Panc1 (cell line): ENCODE measurements at regions not wholly inside any gene's neighbourhood (a gene's known extent, or its start where the extent isn't known, plus 50 kb on each side); places are given as distances from the start of the nearest gene placed in this dataset.

Source experiments
- ATAC-seq: fragments of 200-7000 bp; cut with Tn5 transposase; 2 replicates; pipeline ENCODE4 v1.9.1; 2020; ENCODE audit warnings: mild to moderate bottlenecking, moderate library complexity
- BruUV-seq: library from RNA; stranded (reverse); fragments of 400-500 nt; replicated peaks from 2 replicates; lab custom pipeline; 2021; lab: Mats Ljungman, UMichigan
- CTCF ChIA-PET: fragments of 300-600 bp; sonication (Branson Sonifier 250); formaldehyde crosslinking; loops from one replicate; lab custom pipeline; 2022; ENCODE audit warnings: antibody characterized with exemption; lab: Charles Lee
- POLR2A ChIA-PET: fragments of 300-600 bp; sonication (Branson Sonifier 250); formaldehyde crosslinking; loops from one replicate; lab custom pipeline; 2022; ENCODE audit warnings: antibody characterized with exemption; lab: Charles Lee
- DNase-seq: peaks from one replicate; pipeline ENCODE4 v3.0.0-alpha.2; 2010; ENCODE audit warnings: low read depth, low spot score
- H3K27ac ChIP-seq: 2 replicates; pipeline ENCODE4 v1.5.1; 2011; ENCODE audit warnings: mild to moderate bottlenecking, low read length, inconsistent platforms
- H3K27me3 ChIP-seq: fragments of 200-500 bp; sonication (Bioruptor generic); 2 replicates; pipeline ENCODE4 v1.6.0; 2014; ENCODE audit warnings: low read length, inconsistent platforms; ENCODE audit not compliant: control insufficient read depth, insufficient read depth
- H3K36me3 ChIP-seq: fragments of 200-500 bp; sonication (Bioruptor generic); 2 replicates; pipeline ENCODE4 v1.5.1; 2014; ENCODE audit warnings: inconsistent platforms, mild to moderate bottlenecking, low read length, moderate library complexity; ENCODE audit not compliant: control insufficient read depth, insufficient read depth
- H3K4me1 ChIP-seq: 2 replicates; pipeline ENCODE4 v1.5.1; 2011; ENCODE audit warnings: inconsistent platforms, mild to moderate bottlenecking, low read length, moderate library complexity; ENCODE audit not compliant: control insufficient read depth, insufficient read depth
- H3K4me3 ChIP-seq, 2 experiments: 2 replicates each; pipeline ENCODE4 v1.5.1; 2011 to 2012; ENCODE audit warnings: low read depth in 2 of 2, low read length in 2 of 2, mild to moderate bottlenecking in 2 of 2, inconsistent platforms in 1 of 2, moderate library complexity in 1 of 2
- H3K9me3 ChIP-seq: fragments of 200-500 bp; sonication (Bioruptor generic); 2 replicates; pipeline ENCODE4 v1.5.1; 2014; ENCODE audit warnings: low read depth, mild to moderate bottlenecking, inconsistent platforms, low read length, moderate library complexity; ENCODE audit not compliant: control insufficient read depth, insufficient read depth
- POLR2AphosphoS5 ChIP-seq: IDR thresholded peaks from 2 replicates; pipeline ENCODE4 v1.6.1; 2012; ENCODE audit warnings: mild to moderate bottlenecking, low read depth, low read length, moderate library complexity
- REST ChIP-seq, 2 experiments: IDR thresholded peaks; 2 replicates each; pipeline ENCODE4 v1.6.1; 2011 to 2012; ENCODE audit warnings: low read depth in 2 of 2, control low read depth in 1 of 2, low read length in 1 of 2, mild to moderate bottlenecking in 1 of 2, moderate library complexity in 1 of 2; ENCODE audit not compliant: insufficient read depth in 1 of 2
- SIN3A ChIP-seq: IDR thresholded peaks from 2 replicates; pipeline ENCODE4 v1.6.1; 2012; ENCODE audit warnings: low read depth, mild to moderate bottlenecking, low read length, moderate library complexity, borderline replicate concordance; ENCODE audit not compliant: insufficient read depth
- TCF7L2 ChIP-seq: IDR thresholded peaks from 2 replicates; pipeline ENCODE4 v1.6.1; 2011; ENCODE audit warnings: mild to moderate bottlenecking, low read depth, low read length, inconsistent platforms
- in situ Hi-C: cut with HindIII; loops from 2 replicates; pipeline ENCODE4 v1.10.0; 2016; ENCODE audit warnings: low sequenced_read_pairs, low pct_unique_long_range_greater_than_20kb
- intact Hi-C: fragments of 100-400 bp; cut with micrococcal nuclease; formaldehyde crosslinking; loops from one replicate; pipeline ENCODE4 v1.10.0; 2022; ENCODE audit not compliant: unreplicated experiment
- TF ChIP-seq, protein P1 (sequence below): fragments of 450-650 bp; IDR thresholded peaks from 2 replicates; pipeline ENCODE4 v1.5.1; 2017; ENCODE audit warnings: mild to moderate bottlenecking

GRCh38 chr6:155967322-155967721 is 511.7 kb upstream of the NOX3 start:
- Histone ChIP-seq H3K4me3 (no peak overlapping the region), H3K36me3 (no peaks in the 10 kb centered on the region), H3K9me3 (no peaks in the 10 kb centered on the region), H3K4me1 (no peaks in the 10 kb centered on the region), H3K27me3 (no peaks in the 10 kb centered on the region), H3K27ac (no peak overlapping the region)
- no peak for DNase-seq
- TF ChIP-seq REST (IDR thresholded peaks at IDR 0.05; ENCODE audit: insufficient read depth in 1 of 2, low read depth in 2 of 2, low read length in 1 of 2) (no peak), SIN3A (no peak), POLR2AphosphoS5 (no peak), TCF7L2 (no peak)
- TF ChIP-seq, protein P1, sequence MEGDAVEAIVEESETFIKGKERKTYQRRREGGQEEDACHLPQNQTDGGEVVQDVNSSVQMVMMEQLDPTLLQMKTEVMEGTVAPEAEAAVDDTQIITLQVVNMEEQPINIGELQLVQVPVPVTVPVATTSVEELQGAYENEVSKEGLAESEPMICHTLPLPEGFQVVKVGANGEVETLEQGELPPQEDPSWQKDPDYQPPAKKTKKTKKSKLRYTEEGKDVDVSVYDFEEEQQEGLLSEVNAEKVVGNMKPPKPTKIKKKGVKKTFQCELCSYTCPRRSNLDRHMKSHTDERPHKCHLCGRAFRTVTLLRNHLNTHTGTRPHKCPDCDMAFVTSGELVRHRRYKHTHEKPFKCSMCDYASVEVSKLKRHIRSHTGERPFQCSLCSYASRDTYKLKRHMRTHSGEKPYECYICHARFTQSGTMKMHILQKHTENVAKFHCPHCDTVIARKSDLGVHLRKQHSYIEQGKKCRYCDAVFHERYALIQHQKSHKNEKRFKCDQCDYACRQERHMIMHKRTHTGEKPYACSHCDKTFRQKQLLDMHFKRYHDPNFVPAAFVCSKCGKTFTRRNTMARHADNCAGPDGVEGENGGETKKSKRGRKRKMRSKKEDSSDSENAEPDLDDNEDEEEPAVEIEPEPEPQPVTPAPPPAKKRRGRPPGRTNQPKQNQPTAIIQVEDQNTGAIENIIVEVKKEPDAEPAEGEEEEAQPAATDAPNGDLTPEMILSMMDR, result no peak
- intact Hi-C loops, result no loop called here
- ATAC-seq, result no peak
- BruUV-seq, result no TSS peak
- CTCF ChIA-PET, result no interaction called here
- in situ Hi-C loops, result no loop called here
- POLR2A ChIA-PET, result no interaction called here

DNA sequence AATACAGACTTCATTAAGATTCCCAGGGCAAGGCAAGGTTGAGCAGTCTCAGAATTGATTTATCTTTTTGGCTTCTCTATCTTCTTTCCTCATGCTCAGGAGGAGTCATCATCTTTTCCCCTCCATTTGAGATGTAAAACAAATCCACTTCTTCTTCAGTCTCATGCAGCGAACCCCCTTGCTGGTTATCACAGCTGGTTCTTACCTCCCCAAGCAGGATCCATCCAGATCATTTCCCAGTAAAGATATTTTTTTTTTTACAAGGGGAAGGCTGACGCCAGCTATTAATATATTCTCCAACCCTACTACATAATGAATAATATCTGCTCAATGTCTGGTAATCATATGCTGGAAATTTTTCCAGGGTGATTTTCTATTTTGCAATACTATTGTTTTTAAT is 508.9 kb upstream of the NOX3 start:
- ChIA-PET POLR2A (no interaction called here), CTCF (no interaction called here)
- in situ Hi-C loops (no loop called here), intact Hi-C loops (no loop called here)
- DNase-seq (no peak), ATAC-seq (no peak)
- H3K27ac ChIP-seq, result no peak overlapping the region
- TF ChIP-seq, protein P1, result no peak
- no peak for TF ChIP-seq SIN3A
- no peak for TF ChIP-seq TCF7L2
- no peak for TF ChIP-seq POLR2AphosphoS5
- TF ChIP-seq REST (IDR thresholded peaks at IDR 0.05; ENCODE audit: insufficient read depth in 1 of 2, low read depth in 2 of 2, low read length in 1 of 2), result no peak
- H3K27me3 ChIP-seq, result no peaks in the 10 kb centered on the region
- H3K9me3 ChIP-seq, result no peaks in the 10 kb centered on the region
- H3K4me3 ChIP-seq, result no peak overlapping the region
- no TSS peak for BruUV-seq
- no peaks in the 10 kb centered on the region for H3K4me1 ChIP-seq
- H3K36me3 ChIP-seq, result no peaks in the 10 kb centered on the region
